ENCODE measurements at regions not wholly inside any gene's neighbourhood (a gene's known extent, or its start where the extent isn't known, plus 50 kb on each side); places are given as distances from the start of the nearest gene placed in this dataset.

DNA sequence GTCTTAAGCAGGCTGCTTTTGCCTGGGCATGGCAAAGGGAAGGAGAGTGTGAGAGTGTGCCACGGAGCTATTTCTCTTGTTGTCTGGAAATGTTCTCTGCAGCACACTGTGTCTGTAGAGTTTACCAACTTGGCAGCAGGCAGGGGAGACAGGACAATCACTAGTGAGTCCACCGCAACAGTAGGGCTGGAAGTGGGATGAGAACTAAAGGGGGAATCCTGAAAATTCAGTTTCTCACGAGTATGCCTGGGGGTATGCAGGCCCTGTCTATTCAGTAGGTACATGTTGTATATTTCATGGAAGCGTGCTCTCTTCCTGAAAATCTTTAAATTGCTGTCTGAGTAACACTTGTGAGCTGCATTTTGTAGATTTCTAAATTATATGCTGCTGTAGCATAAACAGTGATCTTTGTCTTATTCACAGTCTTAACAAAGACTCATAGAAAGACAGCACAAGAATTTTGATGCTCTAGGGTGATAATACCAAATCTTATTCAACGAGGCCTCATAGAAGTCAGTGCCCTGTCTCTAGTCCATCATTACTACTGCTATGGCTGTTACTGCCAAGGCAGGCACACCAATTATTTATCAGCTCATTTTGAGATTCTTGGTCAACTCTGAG lies 200.4 kb upstream of the LEF1 start:
- TF ChIP-seq POLR2AphosphoS5 (IDR thresholded peaks at IDR 0.05; ENCODE audit: low read depth, low read length) (no peak), CTCF (IDR thresholded peaks at IDR 0.05) (no peak)
